HEK293 (cell line): ENCODE measurements at regions not wholly inside any gene's neighbourhood (a gene's known extent, or its start where the extent isn't known, plus 50 kb on each side); places are given as distances from the start of the nearest gene placed in this dataset.

Experiments
- CTCF ChIA-PET: fragments of 350-600 bp; formaldehyde crosslinking; extraction: SDS; loops from one replicate; lab custom pipeline; 2021; ENCODE audit warnings: antibody characterized with exemption; lab: Yijun Ruan, JAX
- POLR2A ChIA-PET: fragments of 300-600 bp; formaldehyde crosslinking; extraction: SDS; loops from one replicate; lab custom pipeline; 2020; ENCODE audit warnings: antibody characterized with exemption, inconsistent platforms; lab: Yijun Ruan, JAX
- H3K27ac ChIP-seq: fragments of 200-500 bp; sonication (Bioruptor generic); 2 replicates; pipeline ENCODE4 v1.5.1; 2014; ENCODE audit warnings: low read depth, low read length, control low read depth, inconsistent platforms; ENCODE audit errors: extremely low read depth
- H3K36me3 ChIP-seq, 2 experiments: fragments of 200-500 bp in 1 of 2; sonication (Bioruptor generic) in 1 of 2; 1 replicate in 1 of 2; 2 replicates in 1 of 2; pipeline ENCODE4 v1.5.1; 2014 to 2017; ENCODE audit warnings: inconsistent platforms in 2 of 2, low read length in 2 of 2; ENCODE audit not compliant: control insufficient read depth in 2 of 2, insufficient read depth in 1 of 2
- H3K4me1 ChIP-seq: fragments of 200-500 bp; sonication (Bioruptor generic); 2 replicates; pipeline ENCODE4 v1.5.1; 2014; ENCODE audit warnings: mild to moderate bottlenecking, low read length, inconsistent platforms; ENCODE audit not compliant: control insufficient read depth, insufficient read depth
- H3K4me3 ChIP-seq: 2 replicates; pipeline ENCODE4 v1.5.1; 2011; ENCODE audit warnings: low read depth, mild to moderate bottlenecking, control low read depth, low read length, moderate library complexity
- H3K9me3 ChIP-seq: fragments of 200-500 bp; sonication (Bioruptor generic); 2 replicates; pipeline ENCODE4 v1.5.1; 2014; ENCODE audit warnings: low read depth, low read length, inconsistent platforms; ENCODE audit not compliant: control insufficient read depth, insufficient read depth
- FEZF1 ChIP-seq: fragments of 450-650 bp; formaldehyde crosslinking; IDR thresholded peaks from 2 replicates; pipeline ENCODE4 v1.5.1; 2016; ENCODE audit warnings: missing biosample characterization, missing genetic modification characterization
- HOXA7 ChIP-seq: sonication (generic); formaldehyde crosslinking; IDR thresholded peaks from 2 replicates; pipeline ENCODE4 v1.8.1; 2022; ENCODE audit warnings: missing genetic modification reagents, borderline replicate concordance
- KLF10 ChIP-seq: fragments of 450-650 bp; IDR thresholded peaks from 2 replicates; pipeline ENCODE4 v1.5.1; 2018; ENCODE audit warnings: missing biosample characterization, mild to moderate bottlenecking, missing genetic modification characterization
- OSR2 ChIP-seq: fragments of 450-650 bp; formaldehyde crosslinking; IDR thresholded peaks from 2 replicates; pipeline ENCODE4 v1.5.1; 2016; ENCODE audit warnings: missing biosample characterization, missing genetic modification characterization
- SCRT1 ChIP-seq: fragments of 450-650 bp; formaldehyde crosslinking; IDR thresholded peaks from 2 replicates; pipeline ENCODE4 v1.5.1; 2016; ENCODE audit warnings: missing biosample characterization, missing genetic modification characterization, borderline replicate concordance
- YY1 ChIP-seq: fragments of 450-650 bp; formaldehyde crosslinking; IDR thresholded peaks from 2 replicates; pipeline ENCODE4 v1.5.1; 2018; ENCODE audit warnings: missing biosample characterization, missing genetic modification characterization
- ZBTB20 ChIP-seq: fragments of 450-650 bp; formaldehyde crosslinking; IDR thresholded peaks from 2 replicates; pipeline ENCODE4 v1.5.1; 2016; ENCODE audit warnings: missing biosample characterization, missing genetic modification characterization
- ZBTB44 ChIP-seq: fragments of 450-650 bp; IDR thresholded peaks from 2 replicates; pipeline ENCODE4 v1.5.1; 2018; ENCODE audit warnings: missing biosample characterization, mild to moderate bottlenecking, missing genetic modification characterization
- ZNF10 ChIP-seq: fragments of 450-650 bp; formaldehyde crosslinking; IDR thresholded peaks from 2 replicates; pipeline ENCODE4 v1.5.1; 2017; ENCODE audit warnings: missing biosample characterization, missing genetic modification characterization
- ZNF112 ChIP-seq: fragments of 450-650 bp; formaldehyde crosslinking; IDR thresholded peaks from 2 replicates; pipeline ENCODE4 v1.5.0; 2017; ENCODE audit warnings: missing biosample characterization, missing genetic modification characterization
- ZNF133 ChIP-seq: fragments of 450-650 bp; formaldehyde crosslinking; IDR thresholded peaks from 2 replicates; pipeline ENCODE4 v1.5.1; 2016; ENCODE audit warnings: missing biosample characterization, missing genetic modification characterization
- ZNF202 ChIP-seq: fragments of 450-650 bp; formaldehyde crosslinking; IDR thresholded peaks from 2 replicates; pipeline ENCODE4 v1.5.1; 2016; ENCODE audit warnings: missing biosample characterization, missing genetic modification characterization, borderline replicate concordance
- ZNF248 ChIP-seq: fragments of 450-650 bp; formaldehyde crosslinking; IDR thresholded peaks from 2 replicates; pipeline ENCODE4 v1.5.1; 2017; ENCODE audit warnings: missing biosample characterization, missing genetic modification characterization
- ZNF292 ChIP-seq: fragments of 450-650 bp; formaldehyde crosslinking; IDR thresholded peaks from 2 replicates; pipeline ENCODE4 v1.5.1; 2016; ENCODE audit warnings: low read depth, missing biosample characterization, missing genetic modification characterization, borderline replicate concordance
- ZNF37A ChIP-seq: fragments of 450-650 bp; IDR thresholded peaks from 2 replicates; pipeline ENCODE4 v1.5.1; 2018; ENCODE audit warnings: missing biosample characterization, missing genetic modification characterization
- ZNF416 ChIP-seq: fragments of 450-650 bp; formaldehyde crosslinking; IDR thresholded peaks from 2 replicates; pipeline ENCODE4 v1.5.1; 2016; ENCODE audit warnings: missing biosample characterization, missing genetic modification characterization
- ZNF48 ChIP-seq: fragments of 450-650 bp; formaldehyde crosslinking; IDR thresholded peaks from 2 replicates; pipeline ENCODE4 v1.5.1; 2016; ENCODE audit warnings: missing biosample characterization, missing genetic modification characterization
- ZNF501 ChIP-seq: fragments of 450-650 bp; formaldehyde crosslinking; IDR thresholded peaks from 2 replicates; pipeline ENCODE4 v1.5.1; 2016; ENCODE audit warnings: missing biosample characterization, missing genetic modification characterization
- ZNF555 ChIP-seq: fragments of 450-650 bp; formaldehyde crosslinking; conservative IDR thresholded peaks from 2 replicates; pipeline ENCODE4 v1.5.1; 2017; ENCODE audit warnings: missing biosample characterization, mild to moderate bottlenecking, missing genetic modification characterization, inconsistent platforms
- ZNF558 ChIP-seq: fragments of 450-650 bp; formaldehyde crosslinking; IDR thresholded peaks from 2 replicates; pipeline ENCODE4 v1.5.1; 2016; ENCODE audit warnings: missing biosample characterization, missing genetic modification characterization
- ZNF623 ChIP-seq: fragments of 450-650 bp; formaldehyde crosslinking; IDR thresholded peaks from 2 replicates; pipeline ENCODE4 v1.5.1; 2016; ENCODE audit warnings: missing biosample characterization, missing genetic modification characterization
- ZNF747 ChIP-seq: fragments of 450-650 bp; formaldehyde crosslinking; IDR thresholded peaks from 2 replicates; pipeline ENCODE4 v1.5.1; 2016; ENCODE audit warnings: missing biosample characterization, missing genetic modification characterization
- ZNF830 ChIP-seq: fragments of 450-650 bp; IDR thresholded peaks from 2 replicates; pipeline ENCODE4 v1.5.0; 2018; ENCODE audit warnings: missing biosample characterization, missing genetic modification characterization, low read depth, mild to moderate bottlenecking, moderate library complexity
- ZSCAN23 ChIP-seq: fragments of 450-650 bp; formaldehyde crosslinking; IDR thresholded peaks from 2 replicates; pipeline ENCODE4 v1.5.1; 2016; ENCODE audit warnings: missing biosample characterization, missing genetic modification characterization
- TF ChIP-seq, protein P1 (sequence below): fragments of 450-650 bp; formaldehyde crosslinking; IDR thresholded peaks from 2 replicates; pipeline ENCODE4 v1.5.1; 2016; ENCODE audit warnings: missing biosample characterization, missing genetic modification characterization, low read depth
- TF ChIP-seq, protein P2 (sequence below): fragments of 450-650 bp; formaldehyde crosslinking; IDR thresholded peaks from 2 replicates; pipeline ENCODE4 v1.5.1; 2016; ENCODE audit warnings: missing biosample characterization, missing genetic modification characterization
- TF ChIP-seq, protein P3 (sequence below): fragments of 450-650 bp; formaldehyde crosslinking; IDR thresholded peaks from 2 replicates; pipeline ENCODE4 v1.5.1; 2016; ENCODE audit warnings: missing biosample characterization, missing genetic modification characterization

DNA sequence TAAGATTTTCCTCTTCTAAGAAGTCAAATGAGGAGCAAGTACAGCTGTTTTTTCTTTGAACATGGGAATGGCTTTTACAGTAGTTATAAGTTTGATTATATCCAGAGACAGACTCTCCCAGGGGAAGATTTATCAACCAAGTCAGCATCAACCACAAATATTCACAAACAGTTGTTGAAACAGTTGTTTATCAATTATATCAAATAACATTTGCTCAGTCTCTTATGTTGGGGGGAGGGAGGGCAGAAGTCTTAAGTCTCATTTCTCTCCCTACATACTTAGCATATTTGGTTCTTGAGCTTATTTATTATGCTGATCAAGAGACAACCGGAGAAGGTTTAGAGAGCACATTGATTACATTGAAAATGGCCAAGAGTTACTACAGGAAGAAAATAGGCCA, 110.1 kb downstream of the FBXO8 start:
- Histone ChIP-seq H3K4me3 (no peak overlapping the region), H3K9me3 (no peaks in the 10 kb centered on the region), H3K27ac (no peak overlapping the region), H3K4me1 (no peaks in the 10 kb centered on the region), H3K36me3 (no peaks in the 10 kb centered on the region)
- POLR2A ChIA-PET, result no interaction called here
- TF ChIP-seq ZBTB20 (tag by site-specific recombination) (no peak), ZBTB44 (tag by site-specific recombination) (no peak), ZNF416 (no peak), KLF10 (no peak), ZNF558 (tag by site-specific recombination) (no peak), ZNF202 (tag by site-specific recombination) (no peak), OSR2 (tag by site-specific recombination) (no peak)
- CTCF ChIA-PET, result no interaction called here

GRCh38 chr4:174172274-174172673, 111.2 kb downstream of the FBXO8 start:
- CTCF ChIA-PET, result no interaction called here
- TF ChIP-seq ZNF623 (tag by site-specific recombination) (no peak), ZNF133 (no peak), SCRT1 (tag by site-specific recombination) (no peak), ZNF48 (tag by site-specific recombination) (no peak), ZNF37A (tag by site-specific recombination) (no peak), ZNF292 (tag by site-specific recombination) (no peak), ZNF555 (tag by site-specific recombination) (no peak)
- POLR2A ChIA-PET, result no interaction called here
- Histone ChIP-seq H3K27ac (no peak overlapping the region), H3K4me1 (no peaks in the 10 kb centered on the region), H3K4me3 (no peak overlapping the region), H3K9me3 (no peaks in the 10 kb centered on the region), H3K36me3 (no peaks in the 10 kb centered on the region)

DNA sequence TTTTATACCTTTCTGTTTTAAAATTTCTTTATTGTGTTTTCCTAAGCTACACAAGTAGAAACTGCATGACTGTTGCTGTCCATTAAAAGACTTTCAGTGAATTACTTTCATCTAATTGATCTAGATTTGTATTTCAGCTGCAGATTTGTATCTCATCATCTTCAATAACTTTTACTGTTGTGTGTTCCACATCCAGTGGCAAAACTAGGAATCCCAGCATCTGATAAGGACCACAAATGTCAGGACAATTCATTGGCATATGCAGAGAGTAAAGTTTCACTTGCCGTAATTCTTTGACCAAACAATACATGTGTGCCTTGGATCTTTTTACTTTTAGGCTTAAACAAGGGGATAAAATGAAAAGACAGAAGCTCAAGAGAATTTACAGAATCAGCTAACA, 112.6 kb downstream of the FBXO8 start:
- no peak overlapping the region for H3K4me3 ChIP-seq
- no peak for TF ChIP-seq ZNF747 (tag by site-specific recombination)
- no peak for TF ChIP-seq ZNF112 (tag by site-specific recombination)
- no peak for TF ChIP-seq ZNF248 (tag by site-specific recombination)
- no peak for TF ChIP-seq ZNF10 (tag by site-specific recombination)
- TF ChIP-seq, protein P1, sequence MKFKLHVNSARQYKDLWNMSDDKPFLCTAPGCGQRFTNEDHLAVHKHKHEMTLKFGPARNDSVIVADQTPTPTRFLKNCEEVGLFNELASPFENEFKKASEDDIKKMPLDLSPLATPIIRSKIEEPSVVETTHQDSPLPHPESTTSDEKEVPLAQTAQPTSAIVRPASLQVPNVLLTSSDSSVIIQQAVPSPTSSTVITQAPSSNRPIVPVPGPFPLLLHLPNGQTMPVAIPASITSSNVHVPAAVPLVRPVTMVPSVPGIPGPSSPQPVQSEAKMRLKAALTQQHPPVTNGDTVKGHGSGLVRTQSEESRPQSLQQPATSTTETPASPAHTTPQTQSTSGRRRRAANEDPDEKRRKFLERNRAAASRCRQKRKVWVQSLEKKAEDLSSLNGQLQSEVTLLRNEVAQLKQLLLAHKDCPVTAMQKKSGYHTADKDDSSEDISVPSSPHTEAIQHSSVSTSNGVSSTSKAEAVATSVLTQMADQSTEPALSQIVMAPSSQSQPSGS (tag by site-specific recombination), result no peak
- no peak for TF ChIP-seq FEZF1 (tag by site-specific recombination)
- no peak for TF ChIP-seq ZNF830 (tag by site-specific recombination)
- TF ChIP-seq HOXA7 (CRISPR knock-in tag), result no peak
- TF ChIP-seq, protein P2, sequence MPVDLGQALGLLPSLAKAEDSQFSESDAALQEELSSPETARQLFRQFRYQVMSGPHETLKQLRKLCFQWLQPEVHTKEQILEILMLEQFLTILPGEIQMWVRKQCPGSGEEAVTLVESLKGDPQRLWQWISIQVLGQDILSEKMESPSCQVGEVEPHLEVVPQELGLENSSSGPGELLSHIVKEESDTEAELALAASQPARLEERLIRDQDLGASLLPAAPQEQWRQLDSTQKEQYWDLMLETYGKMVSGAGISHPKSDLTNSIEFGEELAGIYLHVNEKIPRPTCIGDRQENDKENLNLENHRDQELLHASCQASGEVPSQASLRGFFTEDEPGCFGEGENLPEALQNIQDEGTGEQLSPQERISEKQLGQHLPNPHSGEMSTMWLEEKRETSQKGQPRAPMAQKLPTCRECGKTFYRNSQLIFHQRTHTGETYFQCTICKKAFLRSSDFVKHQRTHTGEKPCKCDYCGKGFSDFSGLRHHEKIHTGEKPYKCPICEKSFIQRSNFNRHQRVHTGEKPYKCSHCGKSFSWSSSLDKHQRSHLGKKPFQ (tag by site-specific recombination), result no peak
- TF ChIP-seq ZNF501 (tag by site-specific recombination), result no peak
- TF ChIP-seq ZNF558 (tag by site-specific recombination), result no peak
- TF ChIP-seq YY1 (tag by site-specific recombination), result no peak
- no peak for TF ChIP-seq ZSCAN23 (tag by site-specific recombination)
- TF ChIP-seq, protein P3, sequence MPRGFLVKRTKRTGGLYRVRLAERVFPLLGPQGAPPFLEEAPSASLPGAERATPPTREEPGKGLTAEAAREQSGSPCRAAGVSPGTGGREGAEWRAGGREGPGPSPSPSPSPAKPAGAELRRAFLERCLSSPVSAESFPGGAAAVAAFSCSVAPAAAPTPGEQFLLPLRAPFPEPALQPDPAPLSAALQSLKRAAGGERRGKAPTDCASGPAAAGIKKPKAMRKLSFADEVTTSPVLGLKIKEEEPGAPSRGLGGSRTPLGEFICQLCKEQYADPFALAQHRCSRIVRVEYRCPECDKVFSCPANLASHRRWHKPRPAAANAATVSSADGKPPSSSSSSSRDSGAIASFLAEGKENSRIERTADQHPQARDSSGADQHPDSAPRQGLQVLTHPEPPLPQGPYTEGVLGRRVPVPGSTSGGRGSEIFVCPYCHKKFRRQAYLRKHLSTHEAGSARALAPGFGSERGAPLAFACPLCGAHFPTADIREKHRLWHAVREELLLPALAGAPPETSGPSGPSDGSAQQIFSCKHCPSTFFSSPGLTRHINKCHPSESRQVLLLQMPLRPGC (tag by site-specific recombination), result no peak

More for the DNA sequence above, 112.6 kb downstream of the FBXO8 start:
- no peaks in the 10 kb centered on the region for H3K4me1 ChIP-seq
- H3K27ac ChIP-seq, result no peak overlapping the region
- ChIA-PET CTCF (no interaction called here), POLR2A (no interaction called here)
- no peaks in the 10 kb centered on the region for H3K9me3 ChIP-seq
- no peaks in the 10 kb centered on the region for H3K36me3 ChIP-seq
